ENCODE measurements at regions not wholly inside any gene's neighbourhood (a gene's known extent, or its start where the extent isn't known, plus 50 kb on each side); places are given as distances from the start of the nearest gene placed in this dataset.

DNA sequence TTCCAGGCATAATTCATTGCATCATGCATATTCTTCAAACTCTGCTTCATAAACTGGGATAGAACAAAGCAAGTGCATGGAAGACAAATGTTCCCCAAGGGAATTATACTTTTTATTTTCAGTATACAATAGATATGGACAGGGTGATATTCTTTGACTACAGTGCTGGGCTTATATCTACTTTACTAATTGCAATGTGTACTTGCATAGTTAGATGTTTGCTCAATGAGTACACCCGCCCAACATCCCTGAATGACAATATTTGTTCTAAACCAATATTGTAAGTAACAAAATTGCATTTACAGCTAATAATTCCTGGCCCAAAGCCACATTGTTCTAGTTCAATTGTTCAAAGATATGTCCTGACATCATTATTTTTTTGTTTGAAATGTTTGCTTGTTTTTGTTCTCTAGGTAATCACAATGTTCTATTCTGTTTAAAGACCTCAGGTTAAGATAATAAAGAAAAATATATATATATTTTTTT, 171.4 kb downstream of the PTN start:
- TF ChIP-seq POLR2A (IDR thresholded peaks at IDR 0.05) (no peak), POLR2AphosphoS5 (IDR thresholded peaks at IDR 0.05; ENCODE audit: insufficient read depth in 1 of 2, low read depth in 1 of 2) (no peak)
- no peaks in the 10 kb centered on the region for H3K4me1 ChIP-seq
- no peaks in the 10 kb centered on the region for H3K9me3 ChIP-seq
- intact Hi-C loops (cut with DNase I): no loop called here
- H3K4me3 ChIP-seq: no peak overlapping the region
- H3K36me3 ChIP-seq: no peaks in the 10 kb centered on the region
- DNase-seq (ENCODE audit: extremely low spot score in 2 of 2): no peak
- H3K27me3 ChIP-seq: no peaks in the 10 kb centered on the region
- H3K27ac ChIP-seq: no peak overlapping the region

DNA sequence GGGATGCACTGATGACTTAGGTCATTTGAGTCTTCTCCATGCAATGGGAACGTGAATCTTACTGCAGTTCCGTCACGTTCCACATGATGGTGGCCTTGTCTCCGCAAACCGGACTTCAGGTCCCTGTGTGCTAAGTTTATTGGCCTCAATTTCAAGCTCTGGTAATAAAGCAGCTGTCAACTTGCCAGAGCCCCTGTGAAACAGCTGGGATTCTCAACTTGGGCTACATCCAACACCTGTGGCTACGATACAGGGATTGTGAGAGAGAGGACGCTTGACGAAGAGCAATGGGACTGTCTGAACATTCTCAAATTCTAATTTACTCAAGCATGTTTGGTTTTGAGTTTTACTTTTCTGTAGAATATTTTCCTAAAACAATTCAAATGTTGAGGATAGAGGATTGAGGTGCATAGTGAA, 174.2 kb downstream of the PTN start:
- H3K27ac ChIP-seq: no peak overlapping the region
- intact Hi-C loops (cut with DNase I): loop anchor here (10.0 kb wide), 1 partner anchor 416 kb away; no protein-coding TSS in a partner anchor
- H3K4me3 ChIP-seq: no peak overlapping the region
- no peaks in the 10 kb centered on the region for H3K9me3 ChIP-seq
- TF ChIP-seq POLR2AphosphoS5 (IDR thresholded peaks at IDR 0.05; ENCODE audit: insufficient read depth in 1 of 2, low read depth in 1 of 2): no peak
- TF ChIP-seq, protein P1, sequence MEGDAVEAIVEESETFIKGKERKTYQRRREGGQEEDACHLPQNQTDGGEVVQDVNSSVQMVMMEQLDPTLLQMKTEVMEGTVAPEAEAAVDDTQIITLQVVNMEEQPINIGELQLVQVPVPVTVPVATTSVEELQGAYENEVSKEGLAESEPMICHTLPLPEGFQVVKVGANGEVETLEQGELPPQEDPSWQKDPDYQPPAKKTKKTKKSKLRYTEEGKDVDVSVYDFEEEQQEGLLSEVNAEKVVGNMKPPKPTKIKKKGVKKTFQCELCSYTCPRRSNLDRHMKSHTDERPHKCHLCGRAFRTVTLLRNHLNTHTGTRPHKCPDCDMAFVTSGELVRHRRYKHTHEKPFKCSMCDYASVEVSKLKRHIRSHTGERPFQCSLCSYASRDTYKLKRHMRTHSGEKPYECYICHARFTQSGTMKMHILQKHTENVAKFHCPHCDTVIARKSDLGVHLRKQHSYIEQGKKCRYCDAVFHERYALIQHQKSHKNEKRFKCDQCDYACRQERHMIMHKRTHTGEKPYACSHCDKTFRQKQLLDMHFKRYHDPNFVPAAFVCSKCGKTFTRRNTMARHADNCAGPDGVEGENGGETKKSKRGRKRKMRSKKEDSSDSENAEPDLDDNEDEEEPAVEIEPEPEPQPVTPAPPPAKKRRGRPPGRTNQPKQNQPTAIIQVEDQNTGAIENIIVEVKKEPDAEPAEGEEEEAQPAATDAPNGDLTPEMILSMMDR (IDR thresholded peaks at IDR 0.05): peak; percentile 28 to 47 (median 28)
- no peak for TF ChIP-seq POLR2A (IDR thresholded peaks at IDR 0.05)
- no peaks in the 10 kb centered on the region for H3K36me3 ChIP-seq
- H3K27me3 ChIP-seq: no peaks in the 10 kb centered on the region
- no peaks in the 10 kb centered on the region for H3K4me1 ChIP-seq
- DNase-seq (ENCODE audit: extremely low spot score in 2 of 2): peak in 1 of 2 donors; percentile 87

GRCh38 chr7:137167609-137168008, 175.9 kb downstream of the PTN start:
- H3K27me3 ChIP-seq: no peaks in the 10 kb centered on the region
- no peaks in the 10 kb centered on the region for H3K36me3 ChIP-seq
- intact Hi-C loops (cut with DNase I): loop anchor here (10.0 kb wide), 1 partner anchor 417 kb away; no protein-coding TSS in a partner anchor
- no peak overlapping the region for H3K27ac ChIP-seq
- DNase-seq (ENCODE audit: extremely low spot score in 2 of 2): no peak
- no peak overlapping the region for H3K4me3 ChIP-seq
- no peaks in the 10 kb centered on the region for H3K4me1 ChIP-seq
- H3K9me3 ChIP-seq: no peaks in the 10 kb centered on the region
- TF ChIP-seq POLR2AphosphoS5 (IDR thresholded peaks at IDR 0.05; ENCODE audit: insufficient read depth in 1 of 2, low read depth in 1 of 2): no peak
- TF ChIP-seq POLR2A (IDR thresholded peaks at IDR 0.05): no peak
- TF ChIP-seq, protein P1 (IDR thresholded peaks at IDR 0.05): no peak

DNA sequence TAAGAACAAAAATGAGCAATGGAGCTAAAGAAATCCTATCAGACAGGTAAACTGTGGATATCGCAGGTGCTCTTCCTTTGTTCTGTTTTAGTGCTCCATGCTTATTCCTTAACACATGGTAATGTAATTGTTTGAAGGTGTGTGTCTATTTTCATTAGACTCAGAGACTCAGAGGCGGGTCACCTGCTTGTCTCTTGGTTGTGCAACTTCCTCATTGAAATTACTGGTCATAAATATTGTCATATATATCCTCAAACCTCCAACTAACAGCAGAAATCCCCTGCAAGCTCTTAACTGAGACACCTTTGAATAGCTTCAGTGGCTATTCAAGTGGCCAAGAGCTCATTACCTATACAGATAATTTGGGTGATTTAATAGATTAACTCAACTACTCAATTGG, 177.2 kb downstream of the PTN start:
- no peak overlapping the region for H3K27ac ChIP-seq
- no peak overlapping the region for H3K4me3 ChIP-seq
- no peaks in the 10 kb centered on the region for H3K36me3 ChIP-seq
- no peaks in the 10 kb centered on the region for H3K27me3 ChIP-seq
- H3K4me1 ChIP-seq: no peaks in the 10 kb centered on the region
- intact Hi-C loops (cut with DNase I): loop anchor here (10.0 kb wide), 1 partner anchor 418 kb away; no protein-coding TSS in a partner anchor
- TF ChIP-seq, protein P1 (IDR thresholded peaks at IDR 0.05): no peak
- no peak for TF ChIP-seq POLR2A (IDR thresholded peaks at IDR 0.05)
- TF ChIP-seq POLR2AphosphoS5 (IDR thresholded peaks at IDR 0.05; ENCODE audit: insufficient read depth in 1 of 2, low read depth in 1 of 2): no peak
- H3K9me3 ChIP-seq: no peaks in the 10 kb centered on the region
- DNase-seq (ENCODE audit: extremely low spot score in 2 of 2): no peak

- H3K27ac ChIP-seq: no peak overlapping the region
- no peak for DNase-seq (ENCODE audit: extremely low spot score in 2 of 2)
- H3K9me3 ChIP-seq: no peaks in the 10 kb centered on the region
- no peaks in the 10 kb centered on the region for H3K27me3 ChIP-seq
- no peaks in the 10 kb centered on the region for H3K36me3 ChIP-seq
- H3K4me3 ChIP-seq: no peak overlapping the region
- TF ChIP-seq, protein P1 (IDR thresholded peaks at IDR 0.05): no peak
- TF ChIP-seq POLR2AphosphoS5 (IDR thresholded peaks at IDR 0.05; ENCODE audit: insufficient read depth in 1 of 2, low read depth in 1 of 2): no peak
- intact Hi-C loops (cut with DNase I): loop anchor here (10.0 kb wide), 1 partner anchor 419 kb away; no protein-coding TSS in a partner anchor
- no peaks in the 10 kb centered on the region for H3K4me1 ChIP-seq
These were observed 177.7 kb downstream of the PTN start for GRCh38 chr7:137165786-137166185.
